HepG2 (cell line): ENCODE measurements at regions not wholly inside any gene's neighbourhood (a gene's known extent, or its start where the extent isn't known, plus 50 kb on each side); places are given as distances from the start of the nearest gene placed in this dataset.

Experiments
- BRF2 ChIP-seq: sonication (generic); formaldehyde crosslinking; IDR thresholded peaks from 2 replicates; pipeline ENCODE4 v1.8.1; 2022; ENCODE audit warnings: mild to moderate bottlenecking, missing genetic modification reagents
- CREM ChIP-seq, 2 experiments: sonication (generic) in 1 of 2; formaldehyde crosslinking in 1 of 2; IDR thresholded peaks; 2 replicates each; pipeline versions ENCODE4 v1.4.0 to v1.6.1; 2016 to 2020; ENCODE audit warnings: antibody characterized with exemption in 1 of 2, mild to moderate bottlenecking in 1 of 2, missing genetic modification reagents in 1 of 2
- HDAC1 ChIP-seq: sonication (generic); formaldehyde crosslinking; IDR thresholded peaks from 2 replicates; pipeline ENCODE4 v1.5.1; 2020; ENCODE audit warnings: mild to moderate bottlenecking, missing genetic modification reagents
- KDM4B ChIP-seq: sonication (generic); formaldehyde crosslinking; IDR thresholded peaks from 2 replicates; pipeline ENCODE4 v1.4.0; 2020; ENCODE audit warnings: missing genetic modification reagents
- MXI1 ChIP-seq: IDR thresholded peaks from 3 replicates; pipeline ENCODE4 v1.6.1; 2012; ENCODE audit warnings: low read depth, low read length, inconsistent platforms, borderline replicate concordance
- ZNF142 ChIP-seq: sonication (generic); formaldehyde crosslinking; IDR thresholded peaks from 2 replicates; pipeline ENCODE4 v1.4.0; 2020; ENCODE audit warnings: missing genetic modification reagents
- ZNF549 ChIP-seq: sonication (generic); formaldehyde crosslinking; IDR thresholded peaks from 2 replicates; pipeline ENCODE4 v1.5.0; 2020; ENCODE audit warnings: missing genetic modification reagents
- TF ChIP-seq, protein P1 (sequence below): IDR thresholded peaks from 2 replicates; pipeline ENCODE4 v1.6.1; 2016; ENCODE audit warnings: mild to moderate bottlenecking, missing biosample characterization, missing genetic modification reagents
- TF ChIP-seq, protein P2 (sequence below): sonication (generic); formaldehyde crosslinking; IDR thresholded peaks from 2 replicates; pipeline ENCODE4 v1.4.0; 2020; ENCODE audit warnings: mild to moderate bottlenecking, missing genetic modification reagents, borderline replicate concordance
- TF ChIP-seq, protein P3 (sequence below): sonication (generic); formaldehyde crosslinking; IDR thresholded peaks from 2 replicates; pipeline ENCODE4 v1.5.0; 2020; ENCODE audit warnings: missing genetic modification reagents

DNA sequence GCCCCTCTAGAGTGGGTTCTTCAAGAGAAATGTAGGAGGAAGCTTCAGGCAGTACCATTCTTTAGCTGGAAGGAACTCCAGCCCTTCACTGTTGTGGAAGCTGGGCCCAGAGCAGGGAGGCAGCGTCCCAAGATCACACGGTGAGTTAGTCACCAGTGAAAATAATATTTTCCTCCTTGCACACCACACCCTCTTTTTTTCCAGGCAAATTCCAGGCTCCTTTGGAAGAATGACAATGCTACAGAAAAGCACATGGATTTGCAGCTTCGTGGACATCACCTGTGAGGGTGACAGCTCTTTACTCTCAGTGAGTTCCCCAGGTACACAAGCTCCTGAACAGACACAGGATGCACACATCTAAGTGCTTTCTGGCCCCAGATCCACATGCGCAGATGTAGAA is 157.1 kb downstream of the COL6A3 start (continued):
- TF ChIP-seq ZNF142 (no peak), HDAC1 (no peak), BRF2 (CRISPR knock-in tag) (no peak), CREM (IDR thresholded peaks at IDR 0.05) (no peak), CREM (CRISPR knock-in tag; IDR thresholded peaks at IDR 0.05) (no peak), KDM4B (CRISPR knock-in tag) (no peak), MXI1 (no peak), ZNF549 (CRISPR knock-in tag) (no peak)
- TF ChIP-seq, protein P1, sequence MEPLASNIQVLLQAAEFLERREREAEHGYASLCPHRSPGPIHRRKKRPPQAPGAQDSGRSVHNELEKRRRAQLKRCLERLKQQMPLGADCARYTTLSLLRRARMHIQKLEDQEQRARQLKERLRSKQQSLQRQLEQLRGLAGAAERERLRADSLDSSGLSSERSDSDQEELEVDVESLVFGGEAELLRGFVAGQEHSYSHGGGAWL, result no peak
- TF ChIP-seq, protein P2, sequence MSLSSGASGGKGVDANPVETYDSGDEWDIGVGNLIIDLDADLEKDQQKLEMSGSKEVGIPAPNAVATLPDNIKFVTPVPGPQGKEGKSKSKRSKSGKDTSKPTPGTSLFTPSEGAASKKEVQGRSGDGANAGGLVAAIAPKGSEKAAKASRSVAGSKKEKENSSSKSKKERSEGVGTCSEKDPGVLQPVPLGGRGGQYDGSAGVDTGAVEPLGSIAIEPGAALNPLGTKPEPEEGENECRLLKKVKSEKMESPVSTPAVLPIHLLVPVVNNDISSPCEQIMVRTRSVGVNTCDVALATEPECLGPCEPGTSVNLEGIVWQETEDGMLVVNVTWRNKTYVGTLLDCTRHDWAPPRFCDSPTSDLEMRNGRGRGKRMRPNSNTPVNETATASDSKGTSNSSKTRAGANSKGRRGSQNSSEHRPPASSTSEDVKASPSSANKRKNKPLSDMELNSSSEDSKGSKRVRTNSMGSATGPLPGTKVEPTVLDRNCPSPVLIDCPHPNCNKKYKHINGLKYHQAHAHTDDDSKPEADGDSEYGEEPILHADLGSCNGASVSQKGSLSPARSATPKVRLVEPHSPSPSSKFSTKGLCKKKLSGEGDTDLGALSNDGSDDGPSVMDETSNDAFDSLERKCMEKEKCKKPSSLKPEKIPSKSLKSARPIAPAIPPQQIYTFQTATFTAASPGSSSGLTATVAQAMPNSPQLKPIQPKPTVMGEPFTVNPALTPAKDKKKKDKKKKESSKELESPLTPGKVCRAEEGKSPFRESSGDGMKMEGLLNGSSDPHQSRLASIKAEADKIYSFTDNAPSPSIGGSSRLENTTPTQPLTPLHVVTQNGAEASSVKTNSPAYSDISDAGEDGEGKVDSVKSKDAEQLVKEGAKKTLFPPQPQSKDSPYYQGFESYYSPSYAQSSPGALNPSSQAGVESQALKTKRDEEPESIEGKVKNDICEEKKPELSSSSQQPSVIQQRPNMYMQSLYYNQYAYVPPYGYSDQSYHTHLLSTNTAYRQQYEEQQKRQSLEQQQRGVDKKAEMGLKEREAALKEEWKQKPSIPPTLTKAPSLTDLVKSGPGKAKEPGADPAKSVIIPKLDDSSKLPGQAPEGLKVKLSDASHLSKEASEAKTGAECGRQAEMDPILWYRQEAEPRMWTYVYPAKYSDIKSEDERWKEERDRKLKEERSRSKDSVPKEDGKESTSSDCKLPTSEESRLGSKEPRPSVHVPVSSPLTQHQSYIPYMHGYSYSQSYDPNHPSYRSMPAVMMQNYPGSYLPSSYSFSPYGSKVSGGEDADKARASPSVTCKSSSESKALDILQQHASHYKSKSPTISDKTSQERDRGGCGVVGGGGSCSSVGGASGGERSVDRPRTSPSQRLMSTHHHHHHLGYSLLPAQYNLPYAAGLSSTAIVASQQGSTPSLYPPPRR (CRISPR knock-in tag), result no peak
- TF ChIP-seq, protein P3, sequence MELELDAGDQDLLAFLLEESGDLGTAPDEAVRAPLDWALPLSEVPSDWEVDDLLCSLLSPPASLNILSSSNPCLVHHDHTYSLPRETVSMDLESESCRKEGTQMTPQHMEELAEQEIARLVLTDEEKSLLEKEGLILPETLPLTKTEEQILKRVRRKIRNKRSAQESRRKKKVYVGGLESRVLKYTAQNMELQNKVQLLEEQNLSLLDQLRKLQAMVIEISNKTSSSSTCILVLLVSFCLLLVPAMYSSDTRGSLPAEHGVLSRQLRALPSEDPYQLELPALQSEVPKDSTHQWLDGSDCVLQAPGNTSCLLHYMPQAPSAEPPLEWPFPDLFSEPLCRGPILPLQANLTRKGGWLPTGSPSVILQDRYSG (CRISPR knock-in tag), result no peak
